ENCODE measurements at regions not wholly inside any gene's neighbourhood (a gene's known extent, or its start where the extent isn't known, plus 50 kb on each side); places are given as distances from the start of the nearest gene placed in this dataset.

GRCh38 chr7:22563032-22563501 is 63.1 kb upstream of the STEAP1B start:
- peak; percentile 50 for DNase-seq (ENCODE audit: low spot score)

DNA sequence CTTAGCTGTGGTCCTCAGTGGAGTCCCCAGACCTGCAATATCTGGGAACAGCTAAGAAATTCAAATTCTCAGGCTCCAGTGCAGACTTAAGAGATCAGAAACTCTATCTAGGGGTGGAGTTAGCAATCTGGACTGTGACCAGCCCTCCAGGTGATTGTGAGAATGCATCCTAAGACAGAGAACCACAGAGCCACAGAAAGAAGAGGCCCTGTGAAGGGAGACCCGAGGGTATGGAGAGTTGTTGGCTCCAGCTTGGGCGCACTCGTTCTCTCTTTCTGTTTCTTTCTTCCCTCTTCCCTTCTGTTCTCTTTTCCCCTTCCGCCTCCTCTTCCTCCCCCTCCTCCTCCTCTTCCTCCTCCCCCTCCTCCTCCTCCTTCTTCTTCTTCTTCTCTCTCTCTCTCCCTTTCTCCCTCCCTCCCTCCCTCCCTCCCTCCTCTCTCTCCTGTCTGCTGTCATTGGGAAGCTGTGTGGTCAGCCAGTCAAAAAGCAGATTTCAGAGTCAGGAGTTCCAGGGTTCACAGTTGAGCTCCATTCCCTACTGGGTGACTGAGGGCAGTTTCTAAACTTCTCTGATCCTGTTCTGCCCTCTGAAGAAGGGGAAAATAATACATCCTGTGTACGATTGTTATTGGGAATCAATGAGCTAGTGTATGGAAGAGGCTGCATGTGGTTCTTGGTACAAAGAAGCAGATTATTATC is 62.1 kb upstream of the STEAP1B start:
- DNase-seq (ENCODE audit: low spot score), result no peak

DNA sequence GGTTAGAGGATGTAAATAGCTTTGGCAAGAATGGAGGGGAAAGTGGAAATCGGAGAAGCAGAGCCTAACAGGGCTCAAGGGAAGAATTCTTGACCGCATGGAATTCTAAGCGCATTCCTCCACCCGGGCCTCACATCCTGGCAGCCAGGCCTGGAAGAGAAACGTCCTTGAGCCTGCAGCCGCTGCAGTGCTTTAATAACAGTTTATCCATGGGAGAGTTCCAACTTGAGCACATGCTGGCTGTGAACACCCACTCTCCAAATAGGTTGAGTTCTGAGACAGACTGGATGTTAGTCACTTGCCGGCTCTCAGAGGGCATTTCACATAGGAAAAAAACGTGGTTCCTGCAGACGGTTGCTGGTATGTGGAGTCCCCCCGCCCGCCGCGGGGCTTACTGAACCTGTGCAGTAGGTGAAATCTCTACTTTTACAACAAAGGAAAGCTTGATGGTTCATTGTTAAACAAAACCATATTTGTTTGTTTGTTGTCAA is 61.4 kb upstream of the STEAP1B start:
- peak; percentile 65 for DNase-seq (ENCODE audit: low spot score)

DNA sequence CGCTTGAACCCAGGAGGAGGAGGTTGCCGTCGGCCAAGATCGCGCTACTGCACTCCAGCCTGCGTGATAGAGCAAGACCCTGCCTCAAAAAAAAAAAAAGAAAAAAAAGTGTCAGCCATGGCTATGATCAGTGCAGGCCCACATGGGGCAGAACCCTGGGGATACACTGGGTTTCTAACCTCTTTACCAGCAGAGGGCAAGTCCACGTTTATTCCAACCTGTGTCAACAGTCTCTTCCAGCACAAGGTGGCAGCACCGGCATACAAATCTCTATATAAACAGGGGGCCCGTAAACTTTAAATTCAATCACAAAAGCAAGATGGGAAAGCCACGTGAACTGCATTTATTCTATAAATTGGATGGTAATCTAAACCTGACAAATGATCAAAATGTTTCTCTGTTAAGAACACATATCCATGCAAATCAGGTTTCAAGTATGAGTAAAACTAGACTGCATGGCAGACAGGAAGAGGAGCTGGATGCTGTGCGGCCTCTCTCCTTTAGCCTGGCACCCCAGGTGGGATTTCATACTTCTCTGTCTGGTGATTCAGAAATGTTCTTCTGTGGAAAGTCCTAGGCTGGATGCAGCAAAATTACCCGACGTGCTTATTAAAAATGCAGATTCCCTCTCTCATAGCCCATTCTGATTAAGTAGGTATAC is 60.0 kb upstream of the STEAP1B start:
- DNase-seq (ENCODE audit: low spot score), result peak; percentile 87

GRCh38 chr7:22557167-22557566 is 57.2 kb upstream of the STEAP1B start:
- no peak for DNase-seq (ENCODE audit: low spot score)

DNA sequence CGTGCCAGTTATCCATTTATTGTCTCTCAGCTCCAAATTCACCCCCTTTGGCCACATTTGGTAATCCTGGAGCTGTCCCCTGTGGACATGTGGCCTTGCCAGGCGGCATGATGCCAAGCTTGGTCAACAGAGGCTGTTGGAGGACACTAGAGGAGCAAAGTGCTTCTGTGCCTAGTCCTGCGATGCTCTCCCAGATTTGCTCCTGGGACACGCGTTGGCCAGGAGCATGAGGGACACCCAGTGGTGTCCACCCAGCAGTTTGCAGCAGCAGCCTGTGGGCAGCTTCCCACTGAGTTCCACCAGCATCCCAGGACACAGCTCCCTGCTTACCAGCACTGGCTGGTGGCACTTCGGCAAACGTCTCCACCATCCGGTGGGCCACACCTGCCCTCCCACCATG is 55.5 kb upstream of the STEAP1B start:
- no peak for DNase-seq (ENCODE audit: low spot score)

GRCh38 chr7:22554184-22554583 is 54.2 kb upstream of the STEAP1B start:
- no peak for DNase-seq (ENCODE audit: low spot score)

GRCh38 chr7:22551768-22552513 is 52.0 kb upstream of the STEAP1B start:
- DNase-seq (ENCODE audit: low spot score), result no peak

DNA sequence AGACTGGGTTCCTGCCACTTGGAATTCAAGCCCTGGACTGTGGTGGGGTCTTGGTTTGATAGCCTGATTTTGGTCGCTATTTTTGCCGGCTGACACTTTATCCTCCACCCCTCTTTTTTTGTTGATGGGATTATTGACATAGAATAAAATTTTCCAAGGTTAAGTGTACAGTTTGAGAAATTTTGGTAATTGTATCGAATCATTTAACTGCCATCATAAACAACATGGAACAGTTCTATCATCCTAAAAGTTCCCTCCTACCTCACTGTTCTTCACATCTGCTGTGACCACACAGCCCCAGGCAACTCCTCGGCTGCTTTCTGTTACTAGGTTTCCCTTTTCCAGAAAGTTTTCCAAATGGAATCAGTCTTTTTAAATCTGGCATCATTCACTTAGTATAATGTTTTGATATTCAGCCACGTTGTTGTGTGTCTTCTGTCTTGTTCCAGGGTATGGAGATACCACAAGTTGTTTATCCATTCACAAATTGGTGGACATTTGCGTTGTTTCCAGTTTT is 50.6 kb upstream of the STEAP1B start:
- DNase-seq (ENCODE audit: low spot score), result no peak

- no peak for DNase-seq (ENCODE audit: low spot score)
These were observed 49.9 kb upstream of the STEAP1B start for GRCh38 chr7:22549667-22550513.
